ENCODE measurements at regions not wholly inside any gene's neighbourhood (a gene's known extent, or its start where the extent isn't known, plus 50 kb on each side); places are given as distances from the start of the nearest gene placed in this dataset.

GRCh38 chr4:3385711-3386420 is 55.9 kb upstream of the HGFAC start:
- H3K9me3 ChIP-seq = no peaks in the 10 kb centered on the region
- DNase-seq = no peak

DNA sequence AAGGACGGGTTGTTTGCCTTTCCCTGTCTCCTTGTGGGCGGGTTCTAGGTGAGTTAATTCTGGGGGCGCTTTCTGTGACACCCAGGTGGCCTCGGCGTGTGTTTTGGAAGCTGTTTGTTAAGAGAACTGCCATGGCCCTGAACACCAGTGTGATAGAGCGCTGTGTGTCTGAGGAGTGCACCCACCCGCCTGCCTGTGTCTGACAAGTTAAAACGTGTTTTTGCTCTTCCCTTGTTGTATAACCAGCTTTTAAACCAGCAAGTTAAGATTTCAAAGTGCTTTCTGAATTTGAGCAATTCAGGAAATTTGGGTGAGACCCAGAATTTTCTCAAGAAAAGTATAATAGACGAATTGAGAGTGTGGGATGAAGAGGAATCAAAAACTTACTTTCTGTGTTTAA is 55.2 kb upstream of the HGFAC start:
- peaks cover 8% of the 10 kb centered on the region for H3K4me1 ChIP-seq (ENCODE audit: insufficient read depth)
- no peak overlapping the region for H3K4me3 ChIP-seq
- TF ChIP-seq, protein P1, sequence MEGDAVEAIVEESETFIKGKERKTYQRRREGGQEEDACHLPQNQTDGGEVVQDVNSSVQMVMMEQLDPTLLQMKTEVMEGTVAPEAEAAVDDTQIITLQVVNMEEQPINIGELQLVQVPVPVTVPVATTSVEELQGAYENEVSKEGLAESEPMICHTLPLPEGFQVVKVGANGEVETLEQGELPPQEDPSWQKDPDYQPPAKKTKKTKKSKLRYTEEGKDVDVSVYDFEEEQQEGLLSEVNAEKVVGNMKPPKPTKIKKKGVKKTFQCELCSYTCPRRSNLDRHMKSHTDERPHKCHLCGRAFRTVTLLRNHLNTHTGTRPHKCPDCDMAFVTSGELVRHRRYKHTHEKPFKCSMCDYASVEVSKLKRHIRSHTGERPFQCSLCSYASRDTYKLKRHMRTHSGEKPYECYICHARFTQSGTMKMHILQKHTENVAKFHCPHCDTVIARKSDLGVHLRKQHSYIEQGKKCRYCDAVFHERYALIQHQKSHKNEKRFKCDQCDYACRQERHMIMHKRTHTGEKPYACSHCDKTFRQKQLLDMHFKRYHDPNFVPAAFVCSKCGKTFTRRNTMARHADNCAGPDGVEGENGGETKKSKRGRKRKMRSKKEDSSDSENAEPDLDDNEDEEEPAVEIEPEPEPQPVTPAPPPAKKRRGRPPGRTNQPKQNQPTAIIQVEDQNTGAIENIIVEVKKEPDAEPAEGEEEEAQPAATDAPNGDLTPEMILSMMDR (IDR thresholded peaks at IDR 0.05) = no peak
- no peak for TF ChIP-seq POLR2A (IDR thresholded peaks at IDR 0.05)
- no peak for TF ChIP-seq EP300 (IDR thresholded peaks at IDR 0.05)
- intact Hi-C loops (cut with DNase I) = no loop called here
- H3K36me3 ChIP-seq = no peaks in the 10 kb centered on the region
- H3K9me3 ChIP-seq = no peaks in the 10 kb centered on the region
- DNase-seq = no peak
- H3K27me3 ChIP-seq = no peaks in the 10 kb centered on the region
- 65 to 72% (median 71%) methylated on average over 9 of the region's 9 CpGs for WGBS, 3 donors
- H3K27ac ChIP-seq = no peak overlapping the region

More at GRCh38 chr4:3385711-3386420, 55.9 kb upstream of the HGFAC start:
- Histone ChIP-seq H3K4me3 (no peak overlapping the region), H3K4me1 (ENCODE audit: insufficient read depth) (peaks cover 8% of the 10 kb centered on the region), H3K27ac (no peak overlapping the region), H3K36me3 (no peaks in the 10 kb centered on the region), H3K27me3 (no peaks in the 10 kb centered on the region)
- TF ChIP-seq POLR2A (IDR thresholded peaks at IDR 0.05) (no peak), EP300 (IDR thresholded peaks at IDR 0.05) (no peak)
- TF ChIP-seq, protein P1 (IDR thresholded peaks at IDR 0.05) = no peak
- intact Hi-C loops (cut with DNase I) = no loop called here
- WGBS, 3 donors = 94 to 96% (median 95%) methylated on average over 21 of the region's 21 CpGs

GRCh38 chr4:3387154-3387942 is 54.4 kb upstream of the HGFAC start:
- H3K4me1 ChIP-seq (ENCODE audit: insufficient read depth) = peaks cover 8% of the 10 kb centered on the region

DNA sequence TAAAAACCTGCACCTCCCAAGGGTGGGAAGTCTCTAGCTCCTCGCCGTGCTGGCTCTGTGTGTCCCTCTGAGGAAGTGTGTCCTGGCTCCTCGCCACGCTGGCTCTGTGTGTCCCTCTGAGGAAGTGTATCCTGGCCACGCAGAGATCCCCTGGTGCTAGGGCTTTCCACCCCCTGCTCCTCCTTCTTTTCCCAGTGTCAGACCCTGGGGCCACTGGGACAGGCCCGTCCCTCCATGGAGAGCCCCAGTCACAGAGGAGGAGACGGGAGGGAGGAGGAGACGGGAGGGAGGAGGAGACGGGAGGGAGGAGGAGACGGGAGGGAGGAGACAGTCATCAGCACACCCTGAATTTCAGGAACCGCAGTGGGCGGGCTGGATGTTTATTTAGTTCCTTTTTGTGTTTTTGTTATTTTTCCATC is 53.8 kb upstream of the HGFAC start:
- Histone ChIP-seq H3K36me3 (no peaks in the 10 kb centered on the region), H3K27ac (peak overlapping the region in 1 of 2 donors; percentile 79), H3K4me1 (ENCODE audit: insufficient read depth) (peaks cover 8% of the 10 kb centered on the region), H3K9me3 (no peaks in the 10 kb centered on the region), H3K4me3 (no peak overlapping the region), H3K27me3 (no peaks in the 10 kb centered on the region)
- 15 to 45% (median 20%) methylated on average over 12 of the region's 12 CpGs for WGBS, 3 donors
- DNase-seq = peak; percentile 64 to 80 (median 70)
- intact Hi-C loops (cut with DNase I) = no loop called here
- TF ChIP-seq, protein P1 (IDR thresholded peaks at IDR 0.05) = no peak
- TF ChIP-seq POLR2A (IDR thresholded peaks at IDR 0.05) (no peak), EP300 (IDR thresholded peaks at IDR 0.05) (no peak)

More at GRCh38 chr4:3387154-3387942, 54.4 kb upstream of the HGFAC start:
- Histone ChIP-seq H3K9me3 (no peaks in the 10 kb centered on the region), H3K27me3 (no peaks in the 10 kb centered on the region), H3K36me3 (no peaks in the 10 kb centered on the region), H3K27ac (peak overlapping the region in 1 of 2 donors; percentile 79), H3K4me3 (no peak overlapping the region)
- 80 to 87% (median 84%) methylated on average over 15 of the region's 15 CpGs for WGBS, 3 donors
- intact Hi-C loops (cut with DNase I) = no loop called here
- peak in 1 of 5 donors; percentile 14 for DNase-seq
- no peak for TF ChIP-seq EP300 (IDR thresholded peaks at IDR 0.05)
- TF ChIP-seq POLR2A (IDR thresholded peaks at IDR 0.05) = no peak
- TF ChIP-seq, protein P1 (IDR thresholded peaks at IDR 0.05) = no peak

All from ovary (tissue), 7 donors.